ENCODE measurements at regions not wholly inside any gene's neighbourhood (a gene's known extent, or its start where the extent isn't known, plus 50 kb on each side); places are given as distances from the start of the nearest gene placed in this dataset.

GRCh38 chr3:31369637-31370379 lies 162.9 kb upstream of the STT3B start:
- Histone ChIP-seq H3K27ac (ENCODE audit: low read depth, low read length) (no peak overlapping the region), H3K4me1 (ENCODE audit: control insufficient read depth in 5 of 5, insufficient read depth in 5 of 5, low read length in 5 of 5) (peaks cover 0 to 11% (median 0%) of the 10 kb centered on the region in 5 donors), H3K4me3 (ENCODE audit: low read depth in 1 of 5, low read length in 5 of 5) (no peak overlapping the region), H3K36me3 (ENCODE audit: control insufficient read depth in 5 of 5, insufficient read depth in 5 of 5, low read length in 5 of 5) (no peaks in the 10 kb centered on the region), H3K9me3 (ENCODE audit: control insufficient read depth in 5 of 5, low read length in 5 of 5) (no peaks in the 10 kb centered on the region), H3K27me3 (ENCODE audit: control insufficient read depth in 5 of 5, insufficient read depth in 4 of 5, low read length in 5 of 5) (no peaks in the 10 kb centered on the region), H3K9ac (ENCODE audit: low read length in 5 of 5) (no peak overlapping the region)

- Histone ChIP-seq H3K27ac (ENCODE audit: low read depth, low read length) (no peak overlapping the region), H3K4me1 (ENCODE audit: control insufficient read depth in 5 of 5, insufficient read depth in 5 of 5, low read length in 5 of 5) (peaks cover 0 to 11% (median 0%) of the 10 kb centered on the region in 5 donors), H3K4me3 (ENCODE audit: low read depth in 1 of 5, low read length in 5 of 5) (no peak overlapping the region), H3K36me3 (ENCODE audit: control insufficient read depth in 5 of 5, insufficient read depth in 5 of 5, low read length in 5 of 5) (no peaks in the 10 kb centered on the region), H3K27me3 (ENCODE audit: control insufficient read depth in 5 of 5, insufficient read depth in 4 of 5, low read length in 5 of 5) (no peaks in the 10 kb centered on the region), H3K9ac (ENCODE audit: low read length in 5 of 5) (no peak overlapping the region), H3K9me3 (ENCODE audit: control insufficient read depth in 5 of 5, low read length in 5 of 5) (no peaks in the 10 kb centered on the region)
These were observed 162.4 kb upstream of the STT3B start for GRCh38 chr3:31370380-31370666.

- no peaks in the 10 kb centered on the region for H3K9me3 ChIP-seq (ENCODE audit: control insufficient read depth in 5 of 5, low read length in 5 of 5)
- H3K36me3 ChIP-seq (ENCODE audit: control insufficient read depth in 5 of 5, insufficient read depth in 5 of 5, low read length in 5 of 5), result no peaks in the 10 kb centered on the region
- H3K27ac ChIP-seq (ENCODE audit: low read depth, low read length), result no peak overlapping the region
- peaks cover 0 to 11% (median 0%) of the 10 kb centered on the region in 5 donors for H3K4me1 ChIP-seq (ENCODE audit: control insufficient read depth in 5 of 5, insufficient read depth in 5 of 5, low read length in 5 of 5)
- H3K27me3 ChIP-seq (ENCODE audit: control insufficient read depth in 5 of 5, insufficient read depth in 4 of 5, low read length in 5 of 5), result no peaks in the 10 kb centered on the region
- H3K4me3 ChIP-seq (ENCODE audit: low read depth in 1 of 5, low read length in 5 of 5), result no peak overlapping the region
- H3K9ac ChIP-seq (ENCODE audit: low read length in 5 of 5), result no peak overlapping the region
These were observed 162.0 kb upstream of the STT3B start for GRCh38 chr3:31370681-31371080.

- Histone ChIP-seq H3K36me3 (ENCODE audit: control insufficient read depth in 5 of 5, insufficient read depth in 5 of 5, low read length in 5 of 5) (no peaks in the 10 kb centered on the region), H3K4me1 (ENCODE audit: control insufficient read depth in 5 of 5, insufficient read depth in 5 of 5, low read length in 5 of 5) (peaks cover 0 to 11% (median 0%) of the 10 kb centered on the region in 5 donors), H3K27ac (ENCODE audit: low read depth, low read length) (no peak overlapping the region), H3K9me3 (ENCODE audit: control insufficient read depth in 5 of 5, low read length in 5 of 5) (no peaks in the 10 kb centered on the region), H3K9ac (ENCODE audit: low read length in 5 of 5) (no peak overlapping the region), H3K4me3 (ENCODE audit: low read depth in 1 of 5, low read length in 5 of 5) (no peak overlapping the region), H3K27me3 (ENCODE audit: control insufficient read depth in 5 of 5, insufficient read depth in 4 of 5, low read length in 5 of 5) (no peaks in the 10 kb centered on the region)
These were observed 161.1 kb upstream of the STT3B start for GRCh38 chr3:31371484-31372177.

GRCh38 chr3:31373681-31374080 lies 159.0 kb upstream of the STT3B start:
- Histone ChIP-seq H3K4me3 (ENCODE audit: low read depth in 1 of 5, low read length in 5 of 5) (no peak overlapping the region), H3K27ac (ENCODE audit: low read depth, low read length) (no peak overlapping the region), H3K9ac (ENCODE audit: low read length in 5 of 5) (no peak overlapping the region), H3K27me3 (ENCODE audit: control insufficient read depth in 5 of 5, insufficient read depth in 4 of 5, low read length in 5 of 5) (no peaks in the 10 kb centered on the region), H3K4me1 (ENCODE audit: control insufficient read depth in 5 of 5, insufficient read depth in 5 of 5, low read length in 5 of 5) (peaks cover 0 to 11% (median 0%) of the 10 kb centered on the region in 5 donors), H3K36me3 (ENCODE audit: control insufficient read depth in 5 of 5, insufficient read depth in 5 of 5, low read length in 5 of 5) (no peaks in the 10 kb centered on the region), H3K9me3 (ENCODE audit: control insufficient read depth in 5 of 5, low read length in 5 of 5) (no peaks in the 10 kb centered on the region)

GRCh38 chr3:31377045-31377642 lies 155.6 kb upstream of the STT3B start:
- Histone ChIP-seq H3K9ac (ENCODE audit: low read length in 5 of 5) (no peak overlapping the region), H3K9me3 (ENCODE audit: control insufficient read depth in 5 of 5, low read length in 5 of 5) (no peaks in the 10 kb centered on the region), H3K27me3 (ENCODE audit: control insufficient read depth in 5 of 5, insufficient read depth in 4 of 5, low read length in 5 of 5) (no peaks in the 10 kb centered on the region), H3K4me3 (ENCODE audit: low read depth in 1 of 5, low read length in 5 of 5) (no peak overlapping the region), H3K27ac (ENCODE audit: low read depth, low read length) (no peak overlapping the region), H3K4me1 (ENCODE audit: control insufficient read depth in 5 of 5, insufficient read depth in 5 of 5, low read length in 5 of 5) (no peaks in the 10 kb centered on the region), H3K36me3 (ENCODE audit: control insufficient read depth in 5 of 5, insufficient read depth in 5 of 5, low read length in 5 of 5) (no peaks in the 10 kb centered on the region)

- H3K27ac ChIP-seq (ENCODE audit: low read depth, low read length), result no peak overlapping the region
- H3K4me3 ChIP-seq (ENCODE audit: low read depth in 1 of 5, low read length in 5 of 5), result no peak overlapping the region
- H3K9ac ChIP-seq (ENCODE audit: low read length in 5 of 5), result no peak overlapping the region
- no peaks in the 10 kb centered on the region for H3K9me3 ChIP-seq (ENCODE audit: control insufficient read depth in 5 of 5, low read length in 5 of 5)
- no peaks in the 10 kb centered on the region for H3K4me1 ChIP-seq (ENCODE audit: control insufficient read depth in 5 of 5, insufficient read depth in 5 of 5, low read length in 5 of 5)
- H3K27me3 ChIP-seq (ENCODE audit: control insufficient read depth in 5 of 5, insufficient read depth in 4 of 5, low read length in 5 of 5), result no peaks in the 10 kb centered on the region
- no peaks in the 10 kb centered on the region for H3K36me3 ChIP-seq (ENCODE audit: control insufficient read depth in 5 of 5, insufficient read depth in 5 of 5, low read length in 5 of 5)
These were observed 154.5 kb upstream of the STT3B start for GRCh38 chr3:31378231-31378630.

- Histone ChIP-seq H3K27me3 (ENCODE audit: control insufficient read depth in 5 of 5, insufficient read depth in 4 of 5, low read length in 5 of 5) (no peaks in the 10 kb centered on the region), H3K4me3 (ENCODE audit: low read depth in 1 of 5, low read length in 5 of 5) (no peak overlapping the region), H3K9me3 (ENCODE audit: control insufficient read depth in 5 of 5, low read length in 5 of 5) (no peaks in the 10 kb centered on the region), H3K36me3 (ENCODE audit: control insufficient read depth in 5 of 5, insufficient read depth in 5 of 5, low read length in 5 of 5) (no peaks in the 10 kb centered on the region), H3K4me1 (ENCODE audit: control insufficient read depth in 5 of 5, insufficient read depth in 5 of 5, low read length in 5 of 5) (no peaks in the 10 kb centered on the region), H3K27ac (ENCODE audit: low read depth, low read length) (no peak overlapping the region), H3K9ac (ENCODE audit: low read length in 5 of 5) (no peak overlapping the region)
These were observed 153.1 kb upstream of the STT3B start for GRCh38 chr3:31379598-31379997.

GRCh38 chr3:31382856-31383255 lies 149.9 kb upstream of the STT3B start:
- peaks cover 0 to 5% (median 0%) of the 10 kb centered on the region in 5 donors for H3K9me3 ChIP-seq (ENCODE audit: control insufficient read depth in 5 of 5, low read length in 5 of 5)
- no peak overlapping the region for H3K4me3 ChIP-seq (ENCODE audit: low read depth in 1 of 5, low read length in 5 of 5)
- no peaks in the 10 kb centered on the region for H3K4me1 ChIP-seq (ENCODE audit: control insufficient read depth in 5 of 5, insufficient read depth in 5 of 5, low read length in 5 of 5)
- H3K27me3 ChIP-seq (ENCODE audit: control insufficient read depth in 5 of 5, insufficient read depth in 4 of 5, low read length in 5 of 5), result no peaks in the 10 kb centered on the region
- H3K36me3 ChIP-seq (ENCODE audit: control insufficient read depth in 5 of 5, insufficient read depth in 5 of 5, low read length in 5 of 5), result no peaks in the 10 kb centered on the region
- H3K27ac ChIP-seq (ENCODE audit: low read depth, low read length), result no peak overlapping the region
- no peak overlapping the region for H3K9ac ChIP-seq (ENCODE audit: low read length in 5 of 5)

- no peaks in the 10 kb centered on the region for H3K36me3 ChIP-seq (ENCODE audit: control insufficient read depth in 5 of 5, insufficient read depth in 5 of 5, low read length in 5 of 5)
- no peaks in the 10 kb centered on the region for H3K4me1 ChIP-seq (ENCODE audit: control insufficient read depth in 5 of 5, insufficient read depth in 5 of 5, low read length in 5 of 5)
- H3K9ac ChIP-seq (ENCODE audit: low read length in 5 of 5), result no peak overlapping the region
- peaks cover 0 to 5% (median 0%) of the 10 kb centered on the region in 5 donors for H3K9me3 ChIP-seq (ENCODE audit: control insufficient read depth in 5 of 5, low read length in 5 of 5)
- H3K27me3 ChIP-seq (ENCODE audit: control insufficient read depth in 5 of 5, insufficient read depth in 4 of 5, low read length in 5 of 5), result no peaks in the 10 kb centered on the region
- no peak overlapping the region for H3K4me3 ChIP-seq (ENCODE audit: low read depth in 1 of 5, low read length in 5 of 5)
- H3K27ac ChIP-seq (ENCODE audit: low read depth, low read length), result no peak overlapping the region
These were observed 148.6 kb upstream of the STT3B start for GRCh38 chr3:31384117-31384516.

Data from subcutaneous abdominal adipose tissue (tissue), 5 donors.